ENCODE measurements at regions not wholly inside any gene's neighbourhood (a gene's known extent, or its start where the extent isn't known, plus 50 kb on each side); places are given as distances from the start of the nearest gene placed in this dataset.

DNA sequence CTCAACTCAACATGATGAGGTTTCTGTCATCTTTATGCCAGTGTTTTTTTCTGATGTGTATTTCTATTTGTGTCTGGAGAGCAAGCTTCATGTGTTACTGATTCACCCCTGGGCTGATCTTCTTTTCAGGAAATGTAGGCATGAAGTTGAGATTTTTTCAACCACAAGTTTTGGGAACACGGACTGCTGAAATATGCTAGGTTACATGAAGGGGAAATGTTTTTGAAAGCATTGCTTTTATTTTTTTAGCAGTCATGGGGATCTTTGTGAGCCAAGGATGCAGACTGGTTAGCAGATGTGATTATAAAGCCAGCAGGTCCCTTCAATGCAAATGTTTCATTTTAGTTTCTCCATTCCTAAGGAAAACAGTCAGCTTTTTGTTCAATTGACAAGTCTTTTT is 219.3 kb upstream of the COL8A1 start:
- TF ChIP-seq, protein P1, sequence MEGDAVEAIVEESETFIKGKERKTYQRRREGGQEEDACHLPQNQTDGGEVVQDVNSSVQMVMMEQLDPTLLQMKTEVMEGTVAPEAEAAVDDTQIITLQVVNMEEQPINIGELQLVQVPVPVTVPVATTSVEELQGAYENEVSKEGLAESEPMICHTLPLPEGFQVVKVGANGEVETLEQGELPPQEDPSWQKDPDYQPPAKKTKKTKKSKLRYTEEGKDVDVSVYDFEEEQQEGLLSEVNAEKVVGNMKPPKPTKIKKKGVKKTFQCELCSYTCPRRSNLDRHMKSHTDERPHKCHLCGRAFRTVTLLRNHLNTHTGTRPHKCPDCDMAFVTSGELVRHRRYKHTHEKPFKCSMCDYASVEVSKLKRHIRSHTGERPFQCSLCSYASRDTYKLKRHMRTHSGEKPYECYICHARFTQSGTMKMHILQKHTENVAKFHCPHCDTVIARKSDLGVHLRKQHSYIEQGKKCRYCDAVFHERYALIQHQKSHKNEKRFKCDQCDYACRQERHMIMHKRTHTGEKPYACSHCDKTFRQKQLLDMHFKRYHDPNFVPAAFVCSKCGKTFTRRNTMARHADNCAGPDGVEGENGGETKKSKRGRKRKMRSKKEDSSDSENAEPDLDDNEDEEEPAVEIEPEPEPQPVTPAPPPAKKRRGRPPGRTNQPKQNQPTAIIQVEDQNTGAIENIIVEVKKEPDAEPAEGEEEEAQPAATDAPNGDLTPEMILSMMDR (IDR thresholded peaks at IDR 0.05; ENCODE audit: insufficient read depth, low read length, poor library complexity, severe bottlenecking) = no peak
- TF ChIP-seq EZH2phosphoT487 (conservative IDR thresholded peaks at IDR 0.05; ENCODE audit: low read length) = no peak

Data from SU-DHL-6 (cell line).